NT2/D1 (cell line): ENCODE measurements at regions not wholly inside any gene's neighbourhood (a gene's known extent, or its start where the extent isn't known, plus 50 kb on each side); places are given as distances from the start of the nearest gene placed in this dataset.

ENCODE experiments used
- DNase-seq: peaks from one replicate; pipeline ENCODE4 v3.0.0-alpha.2; 2011; ENCODE audit warnings: low read depth, low spot score
- H3K27me3 ChIP-seq: 2 replicates; pipeline ENCODE4 v1.6.0; 2011; ENCODE audit warnings: mild to moderate bottlenecking; ENCODE audit not compliant: insufficient read length, insufficient read depth
- H3K36me3 ChIP-seq: 2 replicates; pipeline ENCODE4 v1.6.1; 2011; ENCODE audit warnings: mild to moderate bottlenecking, low read length, mixed read lengths; ENCODE audit not compliant: insufficient read depth, insufficient read length
- H3K4me1 ChIP-seq: 2 replicates; pipeline ENCODE4 v1.5.1; 2011; ENCODE audit not compliant: insufficient read depth, insufficient read length
- H3K4me3 ChIP-seq: 2 replicates; pipeline ENCODE4 v1.5.1; 2011; ENCODE audit warnings: low read depth; ENCODE audit not compliant: insufficient read length
- H3K9ac ChIP-seq: 2 replicates; pipeline ENCODE4 v1.6.0; 2011; ENCODE audit warnings: low read depth; ENCODE audit not compliant: insufficient read length
- H3K9me3 ChIP-seq: 2 replicates; pipeline ENCODE4 v1.5.1; 2011; ENCODE audit warnings: mild to moderate bottlenecking, low read length; ENCODE audit not compliant: insufficient read depth
- SUZ12 ChIP-seq: IDR thresholded peaks from 2 replicates; pipeline ENCODE4 v1.6.1; 2011; ENCODE audit not compliant: insufficient read length, insufficient read depth; ENCODE audit errors: extremely low read depth
- YY1 ChIP-seq: IDR thresholded peaks from 2 replicates; pipeline ENCODE4 v1.6.1; 2011; ENCODE audit not compliant: insufficient read length, insufficient read depth
- ZNF274 ChIP-seq: IDR thresholded peaks from 2 replicates; pipeline ENCODE4 v1.6.1; 2011; ENCODE audit warnings: mild to moderate bottlenecking, low read depth, low read length

- H3K9ac ChIP-seq = no peak overlapping the region
- DNase-seq = no peak
These were observed 398.5 kb downstream of the GPM6A start for GRCh38 chr4:175413561-175413960.

GRCh38 chr4:175414602-175415001, 397.5 kb downstream of the GPM6A start:
- Histone ChIP-seq H3K36me3 (no peaks in the 10 kb centered on the region), H3K4me3 (no peak overlapping the region), H3K4me1 (no peaks in the 10 kb centered on the region), H3K9ac (no peak overlapping the region), H3K27me3 (no peaks in the 10 kb centered on the region), H3K9me3 (peaks cover 7% of the 10 kb centered on the region; the same call in 1 of the 2 replicates)
- DNase-seq = no peak
- TF ChIP-seq ZNF274 (no peak), SUZ12 (no peak), YY1 (no peak)

More at GRCh38 chr4:175413561-175413960, 398.5 kb downstream of the GPM6A start:
- Histone ChIP-seq H3K4me1 (no peaks in the 10 kb centered on the region), H3K36me3 (no peaks in the 10 kb centered on the region), H3K9me3 (peaks cover 7% of the 10 kb centered on the region; the same call in 1 of the 2 replicates), H3K27me3 (no peaks in the 10 kb centered on the region), H3K4me3 (no peak overlapping the region)
- TF ChIP-seq YY1 (no peak), SUZ12 (no peak), ZNF274 (no peak)

- Histone ChIP-seq H3K9ac (no peak overlapping the region), H3K4me1 (no peaks in the 10 kb centered on the region), H3K27me3 (no peaks in the 10 kb centered on the region), H3K9me3 (peaks cover 5% of the 10 kb centered on the region; the same call in 1 of the 2 replicates), H3K36me3 (no peaks in the 10 kb centered on the region), H3K4me3 (no peak overlapping the region)
- no peak for DNase-seq
- TF ChIP-seq SUZ12 (no peak), ZNF274 (no peak), YY1 (no peak)
These were observed 393.5 kb downstream of the GPM6A start for GRCh38 chr4:175418516-175418915.

- Histone ChIP-seq H3K27me3 (no peaks in the 10 kb centered on the region), H3K4me3 (no peak overlapping the region), H3K9ac (no peak overlapping the region), H3K4me1 (no peaks in the 10 kb centered on the region), H3K36me3 (no peaks in the 10 kb centered on the region), H3K9me3 (no peaks in the 10 kb centered on the region)
- no peak for DNase-seq
- TF ChIP-seq YY1 (no peak), ZNF274 (no peak), SUZ12 (no peak)
These were observed 392.8 kb downstream of the GPM6A start for GRCh38 chr4:175419236-175419718.

- no peak for TF ChIP-seq YY1
- no peak for TF ChIP-seq ZNF274
- no peak for TF ChIP-seq SUZ12
- H3K4me1 ChIP-seq = no peaks in the 10 kb centered on the region
- DNase-seq = no peak
- H3K9ac ChIP-seq = no peak overlapping the region
- no peaks in the 10 kb centered on the region for H3K27me3 ChIP-seq
- H3K9me3 ChIP-seq = no peaks in the 10 kb centered on the region
- H3K36me3 ChIP-seq = no peaks in the 10 kb centered on the region
- H3K4me3 ChIP-seq = no peak overlapping the region
These were observed 390.6 kb downstream of the GPM6A start for GRCh38 chr4:175421506-175421905.

- Histone ChIP-seq H3K9me3 (no peaks in the 10 kb centered on the region), H3K4me3 (no peak overlapping the region), H3K36me3 (no peaks in the 10 kb centered on the region), H3K4me1 (no peaks in the 10 kb centered on the region), H3K27me3 (no peaks in the 10 kb centered on the region), H3K9ac (no peak overlapping the region)
- no peak for TF ChIP-seq SUZ12
- no peak for DNase-seq
These were observed 389.7 kb downstream of the GPM6A start for GRCh38 chr4:175422331-175422730.

- Histone ChIP-seq H3K27me3 (no peaks in the 10 kb centered on the region), H3K9me3 (no peaks in the 10 kb centered on the region; the same call in 1 of the 2 replicates), H3K9ac (no peak overlapping the region), H3K36me3 (no peaks in the 10 kb centered on the region), H3K4me1 (no peaks in the 10 kb centered on the region), H3K4me3 (no peak overlapping the region)
- TF ChIP-seq ZNF274 (no peak), YY1 (no peak), SUZ12 (no peak)
- DNase-seq = no peak
These were observed 388.0 kb downstream of the GPM6A start for GRCh38 chr4:175424111-175424510.

- Histone ChIP-seq H3K9ac (no peak overlapping the region), H3K27me3 (no peaks in the 10 kb centered on the region), H3K4me1 (no peaks in the 10 kb centered on the region), H3K9me3 (no peaks in the 10 kb centered on the region; the same call in 1 of the 2 replicates), H3K4me3 (no peak overlapping the region), H3K36me3 (no peaks in the 10 kb centered on the region)
- no peak for TF ChIP-seq ZNF274
- no peak for TF ChIP-seq SUZ12
- TF ChIP-seq YY1 = no peak
- no peak for DNase-seq
These were observed 384.3 kb downstream of the GPM6A start for GRCh38 chr4:175427751-175428150.
